GM18505 (cell line): ENCODE measurements at regions not wholly inside any gene's neighbourhood (a gene's known extent, or its start where the extent isn't known, plus 50 kb on each side); places are given as distances from the start of the nearest gene placed in this dataset.
"Not testable (repeated sequence)": the region's sequence is repeated elsewhere in the genome, so short reads cannot be mapped to it uniquely, and the experiment has no call there.

Source experiments
- ATAC-seq: cut with Tn5 transposase; IDR thresholded peaks from one replicate; pipeline ENCODE4 v1.9.1; 2021; ENCODE audit not compliant: unreplicated experiment
- POLR2A ChIP-seq: IDR thresholded peaks from 4 replicates; pipeline ENCODE4 v1.6.1; 2011; ENCODE audit warnings: borderline replicate concordance; ENCODE audit not compliant: insufficient read depth, insufficient read length; ENCODE audit errors: extremely low read depth

- TF ChIP-seq POLR2A, result no peak
- ATAC-seq, result no peak
Observed at GRCh38 chr10:7085147-7085912, 325.5 kb downstream of the SFMBT2 start.

DNA sequence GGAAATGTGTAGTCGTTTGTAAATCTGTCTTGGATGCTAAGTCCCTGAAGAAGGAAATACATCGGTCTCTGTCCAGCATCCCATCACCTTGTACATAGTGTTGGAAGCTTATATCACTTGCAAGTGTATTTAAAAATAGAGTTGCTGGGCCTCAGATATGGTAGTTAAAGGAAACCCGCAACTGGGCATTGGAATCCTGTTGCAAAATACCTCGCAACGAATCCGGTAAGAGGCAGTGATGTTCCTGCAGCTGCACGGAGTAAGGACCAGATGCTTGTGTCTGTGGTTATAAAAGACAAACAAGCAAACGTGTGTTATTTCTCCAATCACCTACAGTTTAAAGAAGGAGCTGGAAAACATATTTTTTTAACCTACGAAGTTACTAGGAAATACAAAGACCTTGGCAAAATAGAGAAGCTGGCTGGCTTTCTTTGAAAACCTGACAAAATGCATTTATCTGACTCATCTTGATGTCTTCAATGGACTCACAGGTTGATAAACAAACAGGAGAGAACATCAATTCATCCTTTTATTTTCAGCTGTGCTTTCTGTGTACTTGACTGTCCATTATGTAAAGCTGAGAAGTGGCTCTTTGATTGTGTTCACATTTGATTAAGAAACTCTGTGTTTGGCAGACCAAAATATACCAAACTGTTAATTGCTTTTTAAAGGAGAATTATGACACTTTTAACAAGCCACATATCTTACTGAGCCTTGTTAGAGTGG, 326.4 kb downstream of the SFMBT2 start:
- TF ChIP-seq POLR2A, result no peak
- ATAC-seq, result no peak

DNA sequence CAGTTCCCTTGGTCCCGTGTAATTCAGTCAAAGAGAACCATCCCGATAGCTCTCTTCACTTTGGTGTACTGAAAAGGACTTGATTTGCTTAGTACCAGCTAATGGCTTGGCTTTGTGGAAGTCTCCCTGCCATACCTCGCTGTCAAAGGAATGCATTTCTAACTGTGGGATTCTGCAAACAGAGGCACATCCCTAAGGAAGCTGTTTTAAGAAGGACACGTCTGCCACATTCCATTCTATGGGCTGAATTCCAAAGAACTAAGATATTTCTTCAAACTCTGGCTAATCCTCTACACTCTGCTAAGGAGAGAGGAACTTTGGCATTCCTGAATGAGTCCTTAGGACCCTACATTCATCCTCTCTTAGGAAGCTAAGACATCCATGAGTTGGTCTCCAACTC, 327.9 kb downstream of the SFMBT2 start:
- no peak for ATAC-seq
- no peak for TF ChIP-seq POLR2A

GRCh38 chr10:7077880-7078279, 333.0 kb downstream of the SFMBT2 start:
- no peak for ATAC-seq
- TF ChIP-seq POLR2A, result no peak

DNA sequence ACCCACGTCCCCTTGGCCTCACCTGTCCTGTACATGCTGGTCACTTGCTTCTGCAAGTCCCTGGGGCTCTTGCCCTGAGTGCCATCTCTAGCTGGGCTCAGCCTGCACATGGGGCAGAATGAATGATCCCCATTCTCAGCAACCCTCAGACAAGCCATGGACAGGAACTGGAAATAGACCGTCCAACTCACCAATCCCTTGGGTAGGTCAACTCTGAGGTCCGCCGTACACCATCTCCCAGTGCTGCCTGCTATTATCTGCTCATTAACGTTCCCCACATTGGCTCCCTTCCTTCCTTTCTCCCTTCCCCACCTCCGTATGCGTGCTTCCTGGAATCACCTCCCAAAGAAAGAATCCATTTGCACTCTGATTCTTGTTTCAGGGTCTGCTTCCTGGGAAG, 335.0 kb downstream of the SFMBT2 start:
- no peak for TF ChIP-seq POLR2A
- ATAC-seq, result no peak

GRCh38 chr10:7075110-7075509, 335.7 kb downstream of the SFMBT2 start:
- TF ChIP-seq POLR2A, result no peak
- ATAC-seq, result no peak

DNA sequence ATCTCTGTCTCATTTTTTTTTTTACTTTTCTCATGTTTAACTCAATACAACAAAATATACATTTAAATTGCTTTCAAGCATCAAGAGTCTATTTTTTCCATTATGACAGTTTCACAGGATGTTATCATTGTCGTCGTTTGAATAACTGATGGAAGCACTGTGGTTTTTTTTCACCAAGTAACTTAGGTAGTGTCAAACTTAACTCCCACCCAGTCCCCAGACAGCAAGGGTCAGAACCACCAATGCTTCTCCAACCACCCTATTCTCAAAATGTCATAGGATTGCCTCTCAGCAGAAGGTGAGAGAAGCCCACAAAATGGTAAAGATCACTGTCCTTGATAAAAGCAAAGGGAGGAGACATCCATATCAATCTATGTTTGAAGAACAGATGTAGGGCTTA, 339.4 kb downstream of the SFMBT2 start:
- no peak for TF ChIP-seq POLR2A
- ATAC-seq, result no peak

DNA sequence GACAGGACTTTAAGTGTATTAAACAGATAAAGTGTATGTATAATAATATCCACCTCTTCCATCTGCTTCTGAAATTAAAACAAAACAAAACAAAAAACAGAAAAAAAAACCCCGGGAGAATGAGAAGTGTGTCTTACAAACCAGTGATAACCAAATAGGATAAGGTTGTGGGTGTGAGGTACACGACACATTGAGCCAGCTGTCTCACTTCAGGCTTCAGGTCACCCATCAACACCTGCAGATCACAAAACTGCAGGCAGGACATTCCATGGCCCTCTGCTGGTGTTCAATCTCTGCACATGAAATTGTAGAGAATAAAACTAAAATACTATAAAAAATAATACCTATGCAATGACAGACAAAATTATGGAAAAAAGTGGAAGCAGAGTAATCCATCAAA, 339.9 kb downstream of the SFMBT2 start:
- no peak for TF ChIP-seq POLR2A
- ATAC-seq, result no peak

DNA sequence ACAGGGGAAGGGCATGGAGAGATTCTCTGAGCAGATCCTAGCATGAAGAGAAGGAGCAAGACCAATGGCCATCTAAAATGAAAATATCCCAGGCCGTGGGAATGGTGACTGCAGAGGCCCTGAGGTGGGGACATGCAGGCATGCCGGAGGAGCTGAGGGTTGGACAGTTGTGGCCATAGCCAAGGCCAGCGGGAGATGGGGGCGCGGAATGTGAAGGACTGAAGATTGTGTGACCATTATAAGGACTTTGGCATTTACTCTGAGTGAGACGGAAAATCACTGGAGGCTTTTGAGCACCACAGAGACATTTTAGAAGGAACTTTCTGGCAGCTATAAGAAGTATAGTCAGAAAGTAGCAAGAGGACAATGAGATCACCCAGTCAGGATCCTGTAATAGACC, 341.1 kb downstream of the SFMBT2 start:
- ATAC-seq, result no peak
- no peak for TF ChIP-seq POLR2A

- TF ChIP-seq POLR2A, result no peak
- no peak for ATAC-seq
Observed at GRCh38 chr10:7056216-7056615, 354.6 kb downstream of the SFMBT2 start.

DNA sequence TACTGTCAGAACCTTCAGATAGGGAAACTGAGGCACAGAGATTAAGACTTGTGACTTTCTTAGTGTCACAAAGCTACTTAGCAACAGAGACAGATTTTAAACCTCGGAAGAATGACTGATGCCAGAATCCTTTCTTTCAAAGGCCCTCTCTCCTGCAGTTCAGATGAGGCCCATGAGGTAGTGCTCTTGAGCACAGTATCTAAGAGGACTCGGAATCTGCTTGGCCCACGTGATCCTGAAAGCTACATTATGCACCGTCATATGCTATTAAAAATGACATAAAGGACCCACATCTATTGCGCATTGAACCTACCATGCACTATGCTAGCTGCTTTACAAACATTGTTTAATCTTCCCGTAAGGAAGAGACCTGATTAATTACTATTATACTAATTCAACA, 355.9 kb downstream of the SFMBT2 start:
- no peak for ATAC-seq
- TF ChIP-seq POLR2A, result no peak

DNA sequence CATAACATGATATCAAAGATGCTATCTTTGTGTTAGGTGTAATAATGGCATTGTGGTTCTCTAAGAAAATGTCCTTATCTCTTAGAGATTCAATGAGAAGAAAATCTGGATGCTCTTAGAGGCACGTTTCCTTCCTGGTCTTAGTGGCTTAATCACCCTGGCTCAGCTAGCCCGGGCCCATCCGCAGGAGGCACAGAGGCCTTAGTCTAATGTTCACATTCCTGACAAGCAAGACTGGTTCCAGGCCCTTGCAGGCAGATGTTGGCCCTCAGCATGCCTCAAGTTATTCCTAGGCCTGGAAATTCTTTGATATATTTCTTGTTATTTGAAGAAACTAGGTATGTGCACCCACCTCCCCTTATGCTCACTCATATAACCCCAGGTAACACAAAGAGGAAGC, 357.6 kb downstream of the SFMBT2 start:
- ATAC-seq, result no peak
- no peak for TF ChIP-seq POLR2A

GRCh38 chr10:7050024-7050423, 360.8 kb downstream of the SFMBT2 start:
- ATAC-seq, result not testable (repeated sequence)

DNA sequence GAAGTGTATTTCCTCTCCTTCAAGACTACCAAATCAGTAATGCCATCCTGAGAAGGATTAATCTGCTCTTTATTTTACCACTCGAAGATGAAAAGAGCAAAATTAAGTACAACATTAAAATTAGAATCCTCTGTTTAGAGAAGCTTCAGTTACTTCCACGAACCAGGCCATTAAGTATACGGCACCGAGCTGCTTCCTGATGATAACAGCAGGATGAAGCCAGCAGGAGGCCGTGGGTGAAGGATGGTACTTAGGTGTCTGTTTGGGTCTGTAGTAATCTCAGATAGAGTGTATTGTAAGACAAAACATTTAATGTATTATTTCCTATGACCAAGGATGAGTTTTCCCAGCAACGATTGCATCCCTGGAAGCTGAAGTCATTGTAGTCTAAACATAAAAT, 362.8 kb downstream of the SFMBT2 start:
- no peak for TF ChIP-seq POLR2A
- no peak for ATAC-seq
